COR-L47 (cell line): ENCODE measurements at regions not wholly inside any gene's neighbourhood (a gene's known extent, or its start where the extent isn't known, plus 50 kb on each side); places are given as distances from the start of the nearest gene placed in this dataset.
"Not testable (repeated sequence)": the region's sequence is repeated elsewhere in the genome, so short reads cannot be mapped to it uniquely, and the experiment has no call there.

Experiments used
- DNase-seq: peaks from one replicate; lab custom pipeline; 2025; lab: John Stamatoyannopoulos, UW

DNA sequence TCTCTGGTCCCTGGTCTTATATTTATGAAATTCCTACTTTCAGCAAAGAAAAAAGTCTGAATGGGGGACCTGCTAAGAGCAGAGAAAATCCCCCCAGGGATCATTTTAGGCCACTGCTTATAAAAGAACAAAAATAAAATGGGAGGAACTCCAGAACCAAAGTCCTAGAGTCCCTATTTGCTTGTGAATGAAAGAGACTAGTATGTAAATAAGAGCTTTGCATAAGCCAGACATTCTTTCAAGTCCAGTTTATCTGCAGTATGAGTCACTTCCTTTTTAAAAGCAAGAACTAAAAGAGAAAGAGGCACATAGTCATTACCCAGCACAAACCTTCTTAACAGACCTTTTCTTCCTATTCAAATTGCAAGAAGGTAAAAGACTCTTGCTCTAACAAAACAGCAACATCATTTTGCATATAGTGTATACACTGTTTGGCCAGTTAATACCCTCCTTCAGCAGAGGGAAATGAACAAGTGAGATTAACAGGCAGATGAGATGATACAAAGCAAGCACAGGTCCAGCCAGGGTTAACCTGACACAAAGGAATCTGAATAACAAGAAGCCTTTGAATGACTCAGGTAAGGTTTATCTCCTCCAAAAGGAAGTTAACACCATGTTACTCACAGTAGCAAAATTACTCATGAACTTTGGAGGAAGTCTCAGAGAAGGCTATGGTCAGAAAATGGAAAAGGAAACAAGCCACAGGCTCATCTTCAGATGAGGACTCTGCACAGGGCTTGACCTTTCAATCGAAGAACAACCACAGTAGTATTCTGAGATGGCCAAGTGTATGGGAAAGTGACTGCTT is 87.3 kb downstream of the PHLDA1 start:
- no peak for DNase-seq

DNA sequence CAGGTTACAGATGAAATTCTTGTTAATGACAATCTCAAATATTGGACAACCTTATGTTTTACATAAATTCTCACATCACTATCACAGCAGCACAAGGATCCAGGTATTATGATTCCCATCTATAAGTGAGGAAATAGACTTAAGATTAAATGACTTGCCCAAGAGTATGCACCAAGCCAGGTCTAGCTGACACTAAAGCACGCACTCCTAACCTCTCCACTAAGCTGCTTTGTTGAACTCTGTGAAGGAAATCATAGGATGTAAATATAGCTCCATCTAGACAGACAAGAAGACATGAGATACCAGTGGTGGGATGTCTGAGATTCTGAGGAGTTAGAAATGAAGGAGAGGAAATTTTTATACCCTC is 87.9 kb downstream of the PHLDA1 start:
- no peak for DNase-seq

DNA sequence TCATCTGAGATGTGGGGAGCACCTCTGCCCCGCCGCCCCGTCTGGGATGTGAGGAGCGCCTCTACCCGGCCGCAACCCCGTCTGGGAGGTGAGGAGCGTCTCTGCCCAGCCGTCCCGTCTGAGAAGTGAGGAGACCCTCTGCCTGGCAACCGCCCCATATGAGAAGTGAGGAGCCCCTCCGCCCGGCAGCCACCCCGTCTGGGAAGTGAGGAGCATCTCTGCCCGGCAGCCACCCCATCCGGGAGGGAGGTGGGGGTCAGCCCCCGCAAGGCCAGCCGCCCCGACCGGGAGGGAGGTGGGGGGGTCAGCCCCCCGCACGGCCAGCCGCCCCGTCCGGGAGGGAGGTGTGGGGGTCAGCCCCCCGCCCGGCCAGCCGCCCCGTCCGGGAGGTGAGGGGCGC is 89.9 kb downstream of the PHLDA1 start:
- not testable (repeated sequence) for DNase-seq

GRCh38 chr12:75939016-75939642 is 92.4 kb downstream of the PHLDA1 start:
- no peak for DNase-seq

DNA sequence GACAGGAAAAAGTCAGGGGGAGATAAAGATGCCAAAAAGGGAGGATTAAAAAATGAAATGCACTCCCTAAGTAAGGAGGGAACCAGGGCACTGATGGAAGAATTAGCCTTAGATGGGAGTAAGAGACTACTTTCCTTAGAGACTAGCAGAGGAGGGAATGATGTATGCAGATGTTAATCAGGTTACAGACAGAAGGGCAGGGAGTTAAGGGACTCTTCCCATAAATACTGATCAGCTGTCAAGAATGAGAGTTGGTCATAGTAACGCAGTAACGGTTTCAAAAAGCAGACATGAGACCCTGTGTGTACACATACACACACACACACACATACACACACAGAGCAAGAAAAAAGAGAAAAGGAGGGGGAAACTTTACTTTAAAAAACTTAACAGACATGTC is 93.4 kb downstream of the PHLDA1 start:
- DNase-seq = no peak

- DNase-seq = no peak
Measured at GRCh38 chr12:75937486-75937885, 94.1 kb downstream of the PHLDA1 start.

GRCh38 chr12:75936515-75937440 is 94.8 kb downstream of the PHLDA1 start:
- DNase-seq = no peak

- DNase-seq = no peak
Measured at GRCh38 chr12:75935539-75936242, 95.9 kb downstream of the PHLDA1 start.

DNA sequence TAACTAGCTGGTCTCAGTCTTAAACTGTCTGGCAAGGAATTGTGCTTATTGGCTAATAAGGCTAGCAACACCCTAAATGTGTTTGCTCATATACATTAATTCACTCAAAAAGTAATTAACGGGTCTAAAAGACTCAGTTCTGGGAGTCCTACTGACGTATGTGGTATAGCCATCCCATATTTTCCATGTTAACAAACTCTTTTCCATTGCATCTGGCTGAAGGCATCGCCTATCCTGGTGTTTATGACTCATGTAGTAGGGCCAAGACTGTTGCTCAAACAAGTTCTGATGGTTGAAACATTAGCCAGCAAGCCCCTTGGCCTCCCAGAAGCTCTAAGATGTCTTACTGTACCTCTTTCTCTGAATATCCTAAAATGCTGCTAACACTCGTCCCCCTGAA is 98.5 kb downstream of the PHLDA1 start:
- no peak for DNase-seq

DNA sequence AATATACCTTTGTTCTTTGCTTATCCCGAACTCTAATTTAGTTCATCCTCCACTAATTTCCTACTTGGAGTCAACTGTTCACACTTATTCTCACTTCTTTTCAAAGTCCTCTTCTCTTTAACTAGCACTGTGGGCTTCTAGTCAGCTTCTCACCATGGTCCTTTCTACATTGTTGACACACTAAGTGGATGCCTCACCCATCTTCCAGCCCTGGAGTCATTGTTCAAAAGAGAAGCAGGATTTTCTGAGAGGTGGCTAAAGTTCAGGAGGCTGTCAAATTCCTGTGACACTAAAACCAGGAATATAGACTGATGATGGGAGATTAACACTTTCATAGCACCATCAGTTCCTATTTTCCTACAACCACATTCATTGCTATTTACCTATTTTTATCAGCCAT is 99.3 kb downstream of the PHLDA1 start:
- no peak for DNase-seq

DNA sequence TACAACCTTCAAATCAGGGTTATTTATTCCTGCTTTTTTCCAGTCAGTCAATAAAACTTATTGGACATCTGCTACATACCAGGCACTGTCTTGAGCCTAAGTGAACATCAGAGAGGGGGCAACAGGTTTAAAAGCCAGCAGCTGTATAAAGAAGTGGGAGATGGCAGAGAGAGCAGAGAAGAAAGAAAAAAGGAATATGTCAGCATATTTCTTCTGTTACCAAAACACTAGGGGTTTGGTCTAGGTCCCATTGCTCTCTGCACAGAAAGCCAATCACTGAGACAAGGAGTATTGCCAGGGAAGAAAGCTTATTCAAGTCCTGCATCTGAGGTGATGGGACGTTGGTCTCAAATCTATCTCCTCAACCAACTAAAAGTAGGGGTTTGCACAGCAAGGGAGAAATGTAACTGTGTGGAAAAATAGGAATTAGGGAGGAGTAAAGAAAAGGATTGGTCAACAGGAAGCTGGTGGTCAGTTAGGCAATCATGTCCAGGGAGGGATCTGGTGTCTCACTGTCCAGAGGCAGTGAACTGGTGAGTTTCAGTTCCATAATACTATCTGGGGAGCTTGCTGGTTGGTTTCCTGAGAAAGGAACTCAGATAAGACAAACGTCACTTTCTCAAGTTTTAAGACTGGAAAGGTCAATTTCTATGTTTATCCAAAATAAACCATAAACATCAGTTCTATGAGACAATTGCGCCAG is 107.5 kb downstream of the PHLDA1 start:
- DNase-seq = no peak

- DNase-seq = no peak
Measured at GRCh38 chr12:75922944-75923642, 108.5 kb downstream of the PHLDA1 start.

DNA sequence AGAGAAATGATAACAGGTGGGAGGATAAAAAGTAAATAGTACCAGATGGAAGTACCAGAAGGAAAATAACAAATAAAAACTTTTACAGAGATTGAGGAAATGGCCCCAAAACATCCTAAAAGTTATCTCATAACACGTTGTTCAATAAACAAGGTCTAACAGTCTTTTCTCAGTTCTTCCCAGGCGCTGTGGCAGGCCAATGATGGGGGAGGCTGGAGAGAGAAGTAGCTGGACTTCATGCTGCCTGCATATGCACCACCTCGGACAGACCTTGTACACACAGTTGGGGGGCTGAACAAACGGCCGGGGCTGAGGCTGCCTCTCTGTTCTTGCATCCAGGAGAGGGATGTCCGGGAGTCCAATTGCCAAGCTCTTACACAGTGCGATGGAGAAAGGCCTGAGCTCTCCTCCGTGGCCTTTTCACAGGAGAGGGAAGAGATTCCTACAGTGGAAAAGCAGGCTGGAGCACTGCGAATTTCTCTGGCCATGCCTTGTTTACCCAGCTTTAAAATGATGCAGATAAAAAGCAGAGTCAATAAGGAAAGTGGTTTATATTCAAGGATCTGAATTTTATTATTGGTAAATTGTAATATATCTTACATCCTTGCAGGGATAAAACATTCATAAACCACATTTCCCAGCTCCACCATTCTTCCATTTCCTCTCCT is 109.8 kb downstream of the PHLDA1 start:
- DNase-seq = no peak

- no peak for DNase-seq
Measured at GRCh38 chr12:75917715-75918114, 113.9 kb downstream of the PHLDA1 start.

- DNase-seq = no peak
Measured at GRCh38 chr12:75917083-75917482, 114.5 kb downstream of the PHLDA1 start.

- no peak for DNase-seq
Measured at GRCh38 chr12:75913502-75914351, 117.8 kb downstream of the PHLDA1 start.

DNA sequence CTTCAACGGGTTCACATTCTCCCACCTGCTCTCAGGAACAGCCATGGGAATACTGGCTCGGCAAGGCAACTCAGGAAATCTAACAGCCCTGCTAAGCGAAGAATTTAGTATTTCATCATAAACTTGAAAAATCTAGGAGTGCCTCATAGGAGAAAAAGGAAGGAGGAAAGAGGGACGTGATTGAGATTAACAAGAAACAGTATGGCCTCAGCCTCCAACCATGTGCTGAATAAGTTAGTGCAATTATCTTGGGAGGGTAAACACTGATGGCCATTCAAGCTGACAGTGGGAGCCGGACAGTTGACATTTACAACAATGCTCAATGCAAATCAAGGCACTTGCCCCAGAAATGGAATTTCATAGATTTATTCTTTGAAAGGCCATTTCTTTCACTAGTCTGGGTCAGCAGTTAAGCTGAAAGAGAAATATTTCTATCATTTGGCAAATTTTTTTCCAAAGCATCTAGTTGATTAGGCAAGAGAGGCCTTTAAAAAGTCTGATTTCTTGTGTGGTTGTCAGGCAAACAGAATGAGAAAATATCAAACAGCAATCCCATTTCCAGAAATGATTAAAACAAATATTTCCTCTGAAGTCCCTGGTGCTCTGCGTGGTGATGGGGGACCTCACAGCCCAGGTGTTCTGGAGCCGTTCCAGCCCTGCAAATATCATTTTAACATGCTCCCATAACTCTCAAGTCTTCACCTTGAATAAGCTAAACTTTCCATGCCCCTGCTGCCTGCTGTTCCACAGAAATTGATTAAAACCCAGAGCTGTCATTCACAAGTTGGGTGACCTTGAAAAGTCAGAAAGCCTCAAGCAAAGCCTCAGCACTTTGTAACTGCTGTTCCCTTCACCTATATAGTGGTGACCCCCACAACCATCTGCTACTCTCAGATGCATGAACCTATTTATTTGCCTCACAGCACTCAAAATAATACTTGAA is 121.6 kb downstream of the PHLDA1 start:
- DNase-seq = peak; percentile 77

DNA sequence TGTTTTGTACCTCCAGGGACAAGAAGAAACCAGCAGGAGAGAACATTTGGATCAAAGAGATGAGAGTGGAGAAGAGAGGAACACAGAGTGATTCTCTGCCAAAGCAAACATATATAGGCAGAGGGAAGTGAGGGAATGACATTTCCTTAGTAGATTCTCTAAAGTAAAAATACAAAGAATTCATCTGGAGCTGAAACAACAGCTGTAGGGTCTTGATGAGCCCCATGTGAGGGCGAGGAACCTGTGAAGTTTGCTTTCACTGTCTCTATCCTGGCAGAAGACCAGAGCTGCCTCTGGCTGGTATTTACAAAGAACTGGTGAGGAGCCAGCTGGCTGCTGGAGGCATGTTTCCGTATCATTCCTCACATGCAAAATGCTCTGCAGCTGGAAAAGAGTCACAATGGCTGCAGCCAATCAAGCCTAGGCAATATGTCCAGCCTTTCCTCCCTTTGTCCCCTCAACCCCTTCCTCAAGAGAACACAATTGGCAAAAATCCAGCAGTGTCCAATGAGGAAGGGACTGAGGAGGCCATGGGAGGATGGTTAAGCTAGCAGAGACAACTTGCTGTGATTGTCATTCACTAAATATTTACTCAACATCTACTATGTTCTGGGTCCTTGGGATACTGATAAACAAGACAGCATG is 122.5 kb downstream of the PHLDA1 start:
- peak; percentile 88 for DNase-seq
